ENCODE measurements at regions not wholly inside any gene's neighbourhood (a gene's known extent, or its start where the extent isn't known, plus 50 kb on each side); places are given as distances from the start of the nearest gene placed in this dataset.

GRCh38 chr12:65613692-65614091 is 210.6 kb upstream of the HMGA2 start:
- no peaks in the 10 kb centered on the region for H3K9me3 ChIP-seq (ENCODE audit: control insufficient read depth, insufficient read depth, low read length)
- no peaks in the 10 kb centered on the region for H3K4me1 ChIP-seq (ENCODE audit: control insufficient read depth, insufficient read depth, low read length)
- H3K4me3 ChIP-seq (ENCODE audit: low read depth, low read length): no peak overlapping the region
- H3K27me3 ChIP-seq (ENCODE audit: control insufficient read depth, insufficient read depth, low read length): no peaks in the 10 kb centered on the region
- no peak overlapping the region for H3K9ac ChIP-seq (ENCODE audit: low read depth, low read length)
- H3K36me3 ChIP-seq (ENCODE audit: control insufficient read depth, insufficient read depth, low read length): no peaks in the 10 kb centered on the region
- H3K27ac ChIP-seq (ENCODE audit: low read depth, low read length): no peak overlapping the region

- 0 out of 2 replicates have a peak, but pooled peaks cover under 1% of the 10 kb centered on the region for H3K4me1 ChIP-seq (ENCODE audit: control insufficient read depth, insufficient read depth, low read length)
- no peak overlapping the region for H3K4me3 ChIP-seq (ENCODE audit: low read depth, low read length)
- no peak overlapping the region for H3K9ac ChIP-seq (ENCODE audit: low read depth, low read length)
- no peaks in the 10 kb centered on the region for H3K36me3 ChIP-seq (ENCODE audit: control insufficient read depth, insufficient read depth, low read length)
- no peaks in the 10 kb centered on the region for H3K9me3 ChIP-seq (ENCODE audit: control insufficient read depth, insufficient read depth, low read length)
- no peak overlapping the region for H3K27ac ChIP-seq (ENCODE audit: low read depth, low read length)
- no peaks in the 10 kb centered on the region for H3K27me3 ChIP-seq (ENCODE audit: control insufficient read depth, insufficient read depth, low read length)
These were observed 209.9 kb upstream of the HMGA2 start for GRCh38 chr12:65614259-65614889.

GRCh38 chr12:65615118-65615517 is 209.2 kb upstream of the HMGA2 start:
- H3K4me1 ChIP-seq (ENCODE audit: control insufficient read depth, insufficient read depth, low read length): 0 out of 2 replicates have a peak, but pooled peaks cover 3% of the 10 kb centered on the region
- no peak overlapping the region for H3K9ac ChIP-seq (ENCODE audit: low read depth, low read length)
- H3K27me3 ChIP-seq (ENCODE audit: control insufficient read depth, insufficient read depth, low read length): no peaks in the 10 kb centered on the region
- H3K9me3 ChIP-seq (ENCODE audit: control insufficient read depth, insufficient read depth, low read length): no peaks in the 10 kb centered on the region
- H3K36me3 ChIP-seq (ENCODE audit: control insufficient read depth, insufficient read depth, low read length): no peaks in the 10 kb centered on the region
- H3K27ac ChIP-seq (ENCODE audit: low read depth, low read length): no peak overlapping the region
- no peak overlapping the region for H3K4me3 ChIP-seq (ENCODE audit: low read depth, low read length)

- Histone ChIP-seq H3K9ac (ENCODE audit: low read depth, low read length) (no peak overlapping the region), H3K4me3 (ENCODE audit: low read depth, low read length) (no peak overlapping the region), H3K4me1 (ENCODE audit: control insufficient read depth, insufficient read depth, low read length) (0 out of 2 replicates have a peak, but pooled peaks cover 3% of the 10 kb centered on the region), H3K27ac (ENCODE audit: low read depth, low read length) (no peak overlapping the region), H3K27me3 (ENCODE audit: control insufficient read depth, insufficient read depth, low read length) (no peaks in the 10 kb centered on the region), H3K36me3 (ENCODE audit: control insufficient read depth, insufficient read depth, low read length) (no peaks in the 10 kb centered on the region), H3K9me3 (ENCODE audit: control insufficient read depth, insufficient read depth, low read length) (no peaks in the 10 kb centered on the region)
These were observed 208.3 kb upstream of the HMGA2 start for GRCh38 chr12:65616022-65616421.

- Histone ChIP-seq H3K27ac (ENCODE audit: low read depth, low read length) (no peak overlapping the region), H3K9ac (ENCODE audit: low read depth, low read length) (no peak overlapping the region)
These were observed 205.7 kb upstream of the HMGA2 start for GRCh38 chr12:65618588-65618987.

GRCh38 chr12:65619018-65619417 is 205.3 kb upstream of the HMGA2 start:
- Histone ChIP-seq H3K4me1 (ENCODE audit: control insufficient read depth, insufficient read depth, low read length) (0 out of 2 replicates have a peak, but pooled peaks cover 3% of the 10 kb centered on the region), H3K9ac (ENCODE audit: low read depth, low read length) (no peak overlapping the region), H3K9me3 (ENCODE audit: control insufficient read depth, insufficient read depth, low read length) (no peaks in the 10 kb centered on the region), H3K4me3 (ENCODE audit: low read depth, low read length) (no peak overlapping the region), H3K27ac (ENCODE audit: low read depth, low read length) (no peak overlapping the region), H3K27me3 (ENCODE audit: control insufficient read depth, insufficient read depth, low read length) (no peaks in the 10 kb centered on the region), H3K36me3 (ENCODE audit: control insufficient read depth, insufficient read depth, low read length) (no peaks in the 10 kb centered on the region)

More at GRCh38 chr12:65618588-65618987, 205.7 kb upstream of the HMGA2 start:
- H3K36me3 ChIP-seq (ENCODE audit: control insufficient read depth, insufficient read depth, low read length): no peaks in the 10 kb centered on the region
- no peaks in the 10 kb centered on the region for H3K9me3 ChIP-seq (ENCODE audit: control insufficient read depth, insufficient read depth, low read length)
- no peak overlapping the region for H3K4me3 ChIP-seq (ENCODE audit: low read depth, low read length)
- H3K27me3 ChIP-seq (ENCODE audit: control insufficient read depth, insufficient read depth, low read length): no peaks in the 10 kb centered on the region
- H3K4me1 ChIP-seq (ENCODE audit: control insufficient read depth, insufficient read depth, low read length): 0 out of 2 replicates have a peak, but pooled peaks cover 3% of the 10 kb centered on the region

GRCh38 chr12:65620046-65620445 is 204.2 kb upstream of the HMGA2 start:
- H3K36me3 ChIP-seq (ENCODE audit: control insufficient read depth, insufficient read depth, low read length): no peaks in the 10 kb centered on the region
- no peak overlapping the region for H3K27ac ChIP-seq (ENCODE audit: low read depth, low read length)
- H3K4me3 ChIP-seq (ENCODE audit: low read depth, low read length): no peak overlapping the region
- H3K9me3 ChIP-seq (ENCODE audit: control insufficient read depth, insufficient read depth, low read length): no peaks in the 10 kb centered on the region
- no peaks in the 10 kb centered on the region for H3K27me3 ChIP-seq (ENCODE audit: control insufficient read depth, insufficient read depth, low read length)
- 0 out of 2 replicates have a peak, but pooled peaks cover 3% of the 10 kb centered on the region for H3K4me1 ChIP-seq (ENCODE audit: control insufficient read depth, insufficient read depth, low read length)
- H3K9ac ChIP-seq (ENCODE audit: low read depth, low read length): no peak overlapping the region

GRCh38 chr12:65622056-65622455 is 202.2 kb upstream of the HMGA2 start:
- H3K27me3 ChIP-seq (ENCODE audit: control insufficient read depth, insufficient read depth, low read length): no peaks in the 10 kb centered on the region

GRCh38 chr12:65623507-65623906 is 200.8 kb upstream of the HMGA2 start:
- Histone ChIP-seq H3K36me3 (ENCODE audit: control insufficient read depth, insufficient read depth, low read length) (no peaks in the 10 kb centered on the region), H3K27me3 (ENCODE audit: control insufficient read depth, insufficient read depth, low read length) (no peaks in the 10 kb centered on the region), H3K4me3 (ENCODE audit: low read depth, low read length) (no peak overlapping the region), H3K27ac (ENCODE audit: low read depth, low read length) (no peak overlapping the region), H3K4me1 (ENCODE audit: control insufficient read depth, insufficient read depth, low read length) (0 out of 2 replicates have a peak, but pooled peaks cover 3% of the 10 kb centered on the region), H3K9ac (ENCODE audit: low read depth, low read length) (no peak overlapping the region), H3K9me3 (ENCODE audit: control insufficient read depth, insufficient read depth, low read length) (no peaks in the 10 kb centered on the region)

More at GRCh38 chr12:65622056-65622455, 202.2 kb upstream of the HMGA2 start:
- Histone ChIP-seq H3K4me1 (ENCODE audit: control insufficient read depth, insufficient read depth, low read length) (0 out of 2 replicates have a peak, but pooled peaks cover 3% of the 10 kb centered on the region), H3K36me3 (ENCODE audit: control insufficient read depth, insufficient read depth, low read length) (no peaks in the 10 kb centered on the region), H3K27ac (ENCODE audit: low read depth, low read length) (no peak overlapping the region), H3K9me3 (ENCODE audit: control insufficient read depth, insufficient read depth, low read length) (no peaks in the 10 kb centered on the region), H3K4me3 (ENCODE audit: low read depth, low read length) (no peak overlapping the region), H3K9ac (ENCODE audit: low read depth, low read length) (no peak overlapping the region)

GRCh38 chr12:65624554-65625086 is 199.7 kb upstream of the HMGA2 start:
- Histone ChIP-seq H3K9me3 (ENCODE audit: control insufficient read depth, insufficient read depth, low read length) (no peaks in the 10 kb centered on the region), H3K4me1 (ENCODE audit: control insufficient read depth, insufficient read depth, low read length) (0 out of 2 replicates have a peak, but pooled peaks cover under 1% of the 10 kb centered on the region), H3K9ac (ENCODE audit: low read depth, low read length) (no peak overlapping the region), H3K36me3 (ENCODE audit: control insufficient read depth, insufficient read depth, low read length) (no peaks in the 10 kb centered on the region), H3K27me3 (ENCODE audit: control insufficient read depth, insufficient read depth, low read length) (no peaks in the 10 kb centered on the region), H3K27ac (ENCODE audit: low read depth, low read length) (no peak overlapping the region), H3K4me3 (ENCODE audit: low read depth, low read length) (no peak overlapping the region)

GRCh38 chr12:65628061-65628460 is 196.2 kb upstream of the HMGA2 start:
- Histone ChIP-seq H3K27me3 (ENCODE audit: control insufficient read depth, insufficient read depth, low read length) (no peaks in the 10 kb centered on the region), H3K9me3 (ENCODE audit: control insufficient read depth, insufficient read depth, low read length) (no peaks in the 10 kb centered on the region), H3K36me3 (ENCODE audit: control insufficient read depth, insufficient read depth, low read length) (no peaks in the 10 kb centered on the region), H3K4me1 (ENCODE audit: control insufficient read depth, insufficient read depth, low read length) (no peaks in the 10 kb centered on the region), H3K9ac (ENCODE audit: low read depth, low read length) (no peak overlapping the region), H3K27ac (ENCODE audit: low read depth, low read length) (no peak overlapping the region), H3K4me3 (ENCODE audit: low read depth, low read length) (no peak overlapping the region)

Data from HUES48 (cell line).